Iris pigment epithelial cell (primary cell): ENCODE measurements at regions not wholly inside any gene's neighbourhood (a gene's known extent, or its start where the extent isn't known, plus 50 kb on each side); places are given as distances from the start of the nearest gene placed in this dataset.
"Not testable (repeated sequence)": the region's sequence is repeated elsewhere in the genome, so short reads cannot be mapped to it uniquely, and the experiment has no call there.

Experiments
- DNase-seq: peaks from one replicate; pipeline ENCODE4 v3.0.0-alpha.2; 2011; ENCODE audit warnings: low read depth

DNA sequence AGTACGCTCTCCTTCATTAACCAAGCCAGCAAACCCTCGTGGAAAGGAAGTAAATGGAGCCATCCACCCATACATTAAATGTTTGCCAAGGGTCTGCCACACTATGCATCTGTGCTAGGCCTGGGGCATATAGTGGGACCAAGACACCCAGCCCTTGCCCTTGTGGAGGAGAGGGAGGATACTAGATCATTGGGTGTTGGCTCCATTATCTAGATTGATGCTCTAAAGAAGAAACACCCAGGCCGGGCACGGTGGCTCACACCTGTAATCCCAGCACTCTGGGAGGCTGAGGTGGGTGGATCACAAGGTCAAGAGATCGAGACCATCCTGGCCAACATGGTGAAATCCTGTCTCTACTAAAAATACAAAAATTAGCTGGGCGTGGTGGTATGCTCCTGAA lies 193.3 kb upstream of the CDH5 start:
- not testable (repeated sequence) for DNase-seq

DNA sequence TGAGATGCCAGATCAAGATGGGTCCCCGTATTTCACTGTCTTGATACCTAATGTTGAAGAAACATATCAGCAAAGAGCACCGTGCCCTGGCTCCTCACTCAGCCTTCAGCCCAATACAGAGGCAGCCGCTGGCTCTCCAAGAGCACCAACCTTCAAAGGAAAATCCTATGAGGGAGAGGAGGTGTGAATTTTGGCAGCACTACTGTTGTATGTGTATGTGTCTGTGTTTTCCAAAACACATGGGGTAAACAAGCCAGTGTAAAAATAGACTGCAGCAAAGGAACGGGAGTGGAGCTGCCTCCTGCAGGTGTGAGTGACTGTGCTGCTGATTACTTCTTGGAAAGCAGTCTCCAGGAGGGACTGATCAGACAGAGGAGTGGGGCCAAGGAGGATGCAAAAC lies 194.0 kb upstream of the CDH5 start:
- DNase-seq: no peak

DNA sequence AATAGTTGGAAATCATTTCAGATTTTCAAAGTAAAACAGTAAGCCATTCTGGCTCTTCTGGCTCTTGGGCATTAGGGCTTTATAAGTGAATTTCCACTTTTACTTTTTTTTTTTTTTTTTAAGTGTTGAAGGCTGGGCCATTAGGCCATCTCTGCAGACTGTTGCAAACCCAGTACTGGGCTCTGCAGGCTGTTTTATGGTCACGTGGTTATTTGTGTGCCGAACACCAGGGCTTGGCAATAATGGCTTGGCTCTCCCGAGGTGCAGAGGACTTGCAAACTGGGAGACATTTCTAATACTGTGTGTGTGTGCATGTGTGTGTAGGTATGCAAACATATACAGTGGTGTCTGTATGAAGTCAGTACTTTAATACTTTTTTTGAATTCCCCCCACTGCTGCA lies 194.9 kb upstream of the CDH5 start:
- DNase-seq: no peak

DNA sequence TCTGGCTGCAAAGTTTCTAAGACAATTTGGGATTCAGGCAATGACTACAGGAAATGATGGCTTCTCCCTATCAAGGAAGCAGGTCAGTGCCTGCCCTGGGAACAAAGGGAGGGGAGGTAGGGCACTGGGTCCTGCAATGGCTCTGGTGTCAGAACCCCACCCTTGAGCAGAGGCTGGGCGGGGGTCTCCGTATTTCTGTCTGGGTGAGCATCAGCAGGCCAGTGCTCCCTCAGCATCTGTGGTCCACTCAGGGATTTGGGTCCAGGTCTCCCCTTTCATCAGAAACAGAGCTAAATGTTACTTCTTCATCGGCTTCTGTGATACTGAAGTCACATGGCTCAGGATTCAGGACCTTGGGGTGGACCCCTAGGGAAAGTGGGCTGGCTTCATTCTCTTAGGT lies 195.5 kb upstream of the CDH5 start:
- DNase-seq: no peak

DNA sequence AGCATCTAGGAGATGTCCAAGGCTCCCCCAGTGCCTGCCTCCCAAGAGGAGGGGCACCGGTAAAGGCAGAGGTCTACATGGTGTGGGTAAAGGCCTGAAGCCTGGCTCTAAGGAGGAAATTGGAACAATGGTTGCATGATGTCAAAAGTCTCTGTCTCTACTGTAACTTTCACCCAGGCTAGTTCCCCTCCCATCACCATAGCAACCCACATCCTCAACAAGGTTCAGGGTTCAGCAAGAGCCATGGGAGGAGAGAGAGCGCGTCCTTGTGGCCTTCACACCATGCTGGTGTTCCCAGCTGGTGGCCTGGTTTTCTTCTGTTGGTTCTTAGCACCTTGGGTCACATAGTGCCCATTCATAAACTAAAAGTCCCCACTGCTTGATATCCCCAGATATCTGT lies 196.7 kb upstream of the CDH5 start:
- no peak for DNase-seq

DNA sequence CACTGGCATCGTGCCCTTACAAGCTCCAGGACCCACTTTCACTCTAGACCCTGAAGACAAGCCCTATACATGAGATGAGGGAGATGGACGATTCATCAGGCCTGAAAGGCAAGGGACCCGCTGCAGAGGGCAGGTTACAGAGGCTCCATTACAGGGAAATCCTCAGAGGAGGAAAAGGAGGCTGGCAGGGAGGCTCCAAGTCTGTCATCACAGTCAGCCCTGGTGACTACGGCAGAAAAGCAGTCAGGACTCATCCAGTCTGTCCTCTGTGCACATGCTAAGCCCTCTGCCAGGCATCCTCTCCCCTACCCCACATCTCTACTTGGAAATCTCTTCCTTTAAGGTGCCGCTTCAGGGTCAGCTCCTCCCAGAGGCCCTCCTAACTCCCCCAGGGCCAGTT lies 197.7 kb upstream of the CDH5 start:
- no peak for DNase-seq

DNA sequence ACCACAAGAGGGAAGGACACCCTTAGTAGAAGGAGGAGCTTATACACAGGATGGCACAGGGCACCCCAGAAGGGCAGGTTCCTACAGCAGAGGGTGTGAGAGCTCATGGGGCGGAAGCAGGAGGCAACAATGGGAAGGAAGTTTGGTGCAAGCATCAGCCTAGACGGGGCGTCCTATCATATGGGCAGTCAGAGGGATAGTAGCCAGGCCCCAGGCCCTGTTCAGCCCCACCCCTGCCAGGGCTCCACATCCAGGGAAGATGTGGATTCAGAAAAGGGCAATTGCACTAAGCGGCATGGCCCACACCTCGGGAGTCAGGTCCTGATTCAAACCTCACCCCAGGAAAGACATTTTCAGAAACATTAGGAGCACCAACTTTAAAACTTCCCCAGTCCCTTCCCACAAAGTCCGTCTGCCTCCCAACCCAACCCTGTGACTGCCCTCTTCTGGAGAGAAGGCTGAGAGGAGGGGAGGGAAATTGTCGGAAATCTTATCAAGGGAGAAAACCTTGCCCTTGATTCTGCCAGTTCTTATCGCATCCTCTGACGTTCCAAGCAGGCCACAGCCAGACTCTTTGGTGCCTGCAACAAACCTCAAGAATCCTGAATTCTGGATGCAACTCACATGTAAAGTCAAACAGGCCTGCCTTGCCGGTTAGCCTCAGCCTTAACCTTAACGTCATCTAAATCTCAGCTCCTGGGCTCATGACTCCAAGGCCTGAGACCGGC lies 198.8 kb upstream of the CDH5 start:
- DNase-seq: peak; percentile 61

DNA sequence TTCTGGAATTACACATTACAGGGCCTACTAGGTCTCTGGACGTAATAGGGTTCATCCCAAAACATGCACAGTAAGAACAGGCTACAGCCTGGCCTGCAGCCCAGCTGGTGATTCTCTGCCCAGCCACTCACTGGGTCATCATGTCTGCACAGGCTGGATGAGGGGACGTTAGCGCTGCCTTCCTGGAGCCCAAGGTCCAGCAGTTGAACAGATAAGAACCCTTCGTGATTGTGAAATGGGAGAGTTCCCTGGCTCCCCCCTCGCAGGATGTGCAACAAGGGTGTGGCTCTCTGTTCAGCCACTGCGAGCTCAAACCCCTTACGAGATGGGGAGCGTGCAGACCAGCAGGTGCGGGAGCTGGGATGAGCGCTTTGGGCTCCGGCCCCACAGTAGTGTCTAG lies 200.0 kb upstream of the CDH5 start:
- DNase-seq: peak; percentile 50

DNA sequence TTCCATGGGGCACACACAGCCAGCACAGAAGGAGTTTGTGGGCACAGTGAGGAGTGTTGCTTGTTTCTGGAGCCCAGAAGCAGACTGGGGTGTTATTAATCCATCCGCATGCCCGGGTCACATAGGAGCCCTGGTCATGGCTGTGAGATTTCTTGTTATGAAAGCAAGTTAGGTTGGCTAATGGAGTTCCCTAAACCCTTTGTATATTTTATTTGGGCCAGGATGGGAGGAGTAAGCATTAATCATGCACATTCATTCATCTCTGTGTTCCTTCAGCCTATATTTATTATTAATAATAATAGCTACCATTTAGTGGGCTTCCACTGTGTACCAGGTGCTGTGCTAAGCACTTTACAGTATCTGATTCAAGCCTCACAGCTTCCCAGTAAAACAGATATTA lies 200.6 kb upstream of the CDH5 start:
- DNase-seq: peak; percentile 60

DNA sequence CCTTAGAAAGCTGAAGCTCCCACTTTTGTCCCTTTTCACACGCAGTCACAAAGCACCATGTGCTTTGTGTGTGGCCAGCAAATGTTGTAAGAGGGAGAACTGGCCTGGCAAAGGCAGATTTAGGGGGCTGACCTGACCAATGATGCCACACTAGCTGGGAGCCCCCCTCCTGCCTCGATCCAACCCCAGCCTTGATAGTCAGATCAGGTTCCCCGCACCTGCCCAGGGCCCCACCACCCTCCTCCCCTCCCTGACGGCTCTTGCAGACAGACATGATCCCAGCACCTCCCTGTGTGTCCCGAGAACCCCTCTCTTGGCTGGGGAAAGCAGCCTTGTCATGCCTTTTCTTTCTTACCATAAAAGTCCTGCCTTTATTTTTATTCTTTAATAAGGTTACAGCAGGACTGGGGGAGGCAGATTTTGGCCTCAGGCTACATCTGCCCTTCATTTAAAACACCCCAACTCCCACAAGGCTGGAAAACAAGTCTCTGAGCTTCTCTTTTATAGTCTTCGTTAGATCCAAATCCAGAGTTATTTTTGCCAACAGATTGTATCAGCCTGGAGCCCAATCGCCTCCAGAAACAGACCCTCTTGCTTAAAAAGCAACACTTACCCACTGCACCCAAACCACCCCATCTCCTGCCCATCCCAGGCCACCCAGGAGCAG lies 201.8 kb upstream of the CDH5 start:
- no peak for DNase-seq

DNA sequence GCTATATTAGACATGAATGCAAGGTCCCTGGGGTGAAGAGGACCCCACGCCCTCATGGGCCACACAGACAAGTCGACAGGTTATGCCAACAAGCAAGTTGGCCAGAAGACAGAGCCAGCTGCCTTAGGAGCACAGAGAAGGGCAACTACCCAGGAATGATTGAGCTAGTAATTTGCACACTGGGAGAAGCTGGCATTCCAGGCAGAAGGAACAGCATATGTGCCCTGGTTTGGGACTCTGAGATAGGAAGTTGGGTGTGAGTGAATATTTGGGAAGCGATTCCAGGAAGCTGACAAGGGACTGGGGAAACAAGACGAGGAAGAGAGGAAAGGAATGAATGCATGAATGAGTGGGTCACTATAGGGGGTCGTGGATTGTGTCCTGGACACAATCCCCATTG lies 203.7 kb upstream of the CDH5 start:
- no peak for DNase-seq

DNA sequence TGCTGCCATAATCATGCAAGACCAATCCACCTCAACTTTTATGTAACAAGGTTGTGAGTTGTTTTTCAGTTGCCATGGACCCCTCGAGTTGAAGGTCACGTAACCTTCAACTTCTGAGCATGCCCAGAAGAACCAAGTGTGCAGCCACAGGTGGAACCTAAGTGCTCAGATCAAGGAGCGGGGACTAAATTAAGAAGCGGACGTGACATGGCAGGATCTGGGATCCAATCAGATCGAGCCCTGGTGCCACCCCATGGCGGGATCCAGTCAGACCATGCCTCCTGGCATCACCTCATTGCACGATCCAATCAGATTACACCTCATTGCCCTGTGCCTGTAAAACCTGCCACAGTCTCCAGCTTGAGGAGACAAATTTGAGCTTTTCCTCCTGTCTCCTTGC lies 204.5 kb upstream of the CDH5 start:
- DNase-seq: no peak

DNA sequence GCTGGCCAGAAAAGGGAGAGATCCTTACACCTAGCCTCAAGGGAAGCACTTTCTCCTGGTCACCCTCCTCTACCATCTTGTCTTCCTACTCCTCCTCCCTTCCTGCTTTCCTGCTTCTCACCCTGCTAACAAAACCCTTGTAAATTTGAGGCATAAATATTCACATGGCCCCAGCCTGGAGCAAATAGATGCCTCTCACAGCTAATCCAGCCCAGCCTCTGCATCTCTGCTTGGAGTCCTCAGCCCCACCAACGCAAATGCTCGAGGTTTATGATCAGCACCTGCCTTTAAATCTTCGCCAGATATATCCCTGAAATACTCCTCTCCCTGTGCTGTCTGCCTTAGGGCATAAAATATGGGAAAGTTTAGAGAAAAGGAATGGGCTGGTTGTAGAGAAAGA lies 205.2 kb upstream of the CDH5 start:
- no peak for DNase-seq

DNA sequence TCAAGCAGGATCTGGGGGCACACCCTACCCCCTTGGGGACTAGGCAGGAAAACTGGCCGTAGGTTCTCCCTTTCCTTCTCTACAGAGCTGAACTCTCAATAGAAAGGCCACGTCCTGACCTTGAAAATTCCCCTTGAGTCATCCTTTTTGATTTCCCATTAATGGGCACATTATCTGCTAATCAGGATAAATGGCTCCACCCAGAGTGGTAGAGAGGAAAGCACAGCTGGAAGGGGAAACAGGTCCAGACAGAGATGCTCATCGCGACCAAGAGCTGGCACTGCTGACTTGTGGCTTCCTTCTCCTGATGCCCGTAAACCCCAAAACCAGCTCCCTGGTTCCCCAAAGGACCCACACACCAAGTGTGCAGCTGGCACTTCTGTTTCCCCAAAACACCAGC lies 206.5 kb upstream of the CDH5 start:
- DNase-seq: peak; percentile 12

DNA sequence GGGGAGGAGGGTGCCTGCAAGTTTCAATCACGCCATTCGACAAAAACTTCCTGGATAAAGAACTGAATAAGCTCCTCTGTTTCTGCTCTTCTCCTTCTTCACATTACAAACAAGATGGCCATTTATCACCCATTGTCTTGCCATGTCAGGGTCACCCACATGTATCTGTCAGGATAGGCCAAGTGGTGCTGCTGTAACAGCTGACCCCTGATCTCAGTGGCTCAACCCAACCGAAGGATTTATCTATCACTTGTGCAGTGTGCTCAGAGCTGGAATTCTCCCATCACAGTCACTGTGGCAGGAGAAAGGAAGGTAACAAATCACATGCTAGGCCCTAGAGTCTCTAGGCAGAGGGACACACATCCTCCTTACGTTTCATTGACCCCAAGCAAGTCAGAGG lies 210.0 kb upstream of the CDH5 start:
- no peak for DNase-seq

DNA sequence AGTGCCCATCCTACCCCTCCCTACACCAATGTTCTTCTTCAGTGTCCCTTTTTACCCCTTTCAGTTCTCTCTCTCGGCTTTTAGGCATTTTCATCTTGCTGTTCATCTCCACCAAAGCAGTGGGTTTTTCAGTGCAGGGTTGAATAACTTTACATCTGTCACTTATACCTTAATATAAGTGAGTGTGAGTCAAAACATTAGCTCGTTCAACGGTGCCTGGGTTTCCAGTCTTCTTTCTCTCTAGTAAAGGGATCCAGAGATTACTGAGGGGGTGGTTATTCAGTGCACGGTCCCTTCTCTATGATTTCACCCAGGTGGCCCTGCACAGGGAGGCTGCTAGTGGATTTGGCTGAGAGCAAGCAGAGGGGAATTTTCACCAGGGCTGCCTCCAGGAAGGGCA lies 210.6 kb upstream of the CDH5 start:
- DNase-seq: no peak

DNA sequence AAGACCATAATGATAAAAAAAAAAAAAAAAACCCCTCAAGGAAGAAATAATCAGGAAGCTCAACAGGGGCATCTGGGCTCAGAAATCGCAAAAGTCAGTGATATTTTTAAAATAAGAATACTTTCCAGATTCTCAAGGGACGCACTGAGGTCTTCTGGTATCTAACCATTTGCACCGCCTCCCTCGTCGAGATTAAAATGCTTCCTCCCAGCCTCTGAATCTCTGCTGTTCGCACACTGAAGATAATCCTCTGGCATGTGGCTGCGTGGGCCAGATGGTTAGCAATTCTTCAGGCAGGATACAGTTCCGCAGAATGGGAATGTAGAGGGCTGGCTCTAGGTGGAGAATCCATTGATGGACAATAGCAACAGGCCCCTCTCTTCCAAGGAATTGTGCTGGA lies 211.7 kb upstream of the CDH5 start:
- peak; percentile 90 for DNase-seq

DNA sequence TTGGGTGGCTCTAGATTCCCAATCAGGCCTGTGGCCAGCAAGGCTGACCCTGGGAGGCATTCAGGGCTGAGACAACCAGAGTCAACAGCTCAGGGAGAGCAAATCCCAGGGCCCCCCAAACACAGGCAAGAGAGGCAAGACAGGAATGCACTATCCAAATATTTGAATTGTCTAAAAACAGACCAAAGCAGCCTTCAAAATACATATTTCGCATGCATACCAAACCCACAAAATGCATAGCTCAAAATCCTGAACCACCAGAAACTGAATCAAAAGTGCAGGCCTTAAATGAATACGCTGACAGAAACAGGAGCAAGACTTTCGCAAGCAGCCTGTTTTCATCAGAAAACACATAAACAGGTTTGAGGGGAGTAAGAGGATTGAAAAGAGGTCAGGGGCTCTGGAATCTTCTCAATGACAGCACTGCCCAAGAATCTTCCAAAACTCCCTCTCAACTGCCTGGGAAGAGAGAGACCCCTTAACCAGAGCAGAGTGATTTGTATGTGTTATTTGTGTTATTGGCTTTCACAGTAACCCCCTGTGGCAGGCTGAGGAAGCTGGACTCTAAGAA lies 213.6 kb upstream of the CDH5 start:
- peak; percentile 98 for DNase-seq

DNA sequence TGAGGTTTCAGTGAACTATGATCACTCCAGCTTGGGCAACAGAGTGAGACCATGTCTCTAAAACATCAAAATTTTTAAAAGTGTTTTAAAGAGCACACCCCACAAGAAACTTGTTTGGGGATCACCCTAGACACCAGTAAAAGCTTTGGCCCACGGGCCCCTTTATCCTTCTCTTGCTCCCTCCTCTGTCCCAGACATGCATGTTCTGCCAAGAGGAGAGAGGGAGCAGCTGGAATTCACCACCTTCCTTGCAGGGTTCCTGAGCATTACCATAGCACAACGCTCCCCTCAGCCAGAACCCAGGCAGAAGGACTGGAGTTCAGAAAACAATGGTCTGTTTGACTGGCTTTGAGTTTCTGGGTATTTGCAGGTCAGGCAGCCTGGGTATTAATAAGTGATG lies 214.3 kb upstream of the CDH5 start:
- peak; percentile 39 for DNase-seq

DNA sequence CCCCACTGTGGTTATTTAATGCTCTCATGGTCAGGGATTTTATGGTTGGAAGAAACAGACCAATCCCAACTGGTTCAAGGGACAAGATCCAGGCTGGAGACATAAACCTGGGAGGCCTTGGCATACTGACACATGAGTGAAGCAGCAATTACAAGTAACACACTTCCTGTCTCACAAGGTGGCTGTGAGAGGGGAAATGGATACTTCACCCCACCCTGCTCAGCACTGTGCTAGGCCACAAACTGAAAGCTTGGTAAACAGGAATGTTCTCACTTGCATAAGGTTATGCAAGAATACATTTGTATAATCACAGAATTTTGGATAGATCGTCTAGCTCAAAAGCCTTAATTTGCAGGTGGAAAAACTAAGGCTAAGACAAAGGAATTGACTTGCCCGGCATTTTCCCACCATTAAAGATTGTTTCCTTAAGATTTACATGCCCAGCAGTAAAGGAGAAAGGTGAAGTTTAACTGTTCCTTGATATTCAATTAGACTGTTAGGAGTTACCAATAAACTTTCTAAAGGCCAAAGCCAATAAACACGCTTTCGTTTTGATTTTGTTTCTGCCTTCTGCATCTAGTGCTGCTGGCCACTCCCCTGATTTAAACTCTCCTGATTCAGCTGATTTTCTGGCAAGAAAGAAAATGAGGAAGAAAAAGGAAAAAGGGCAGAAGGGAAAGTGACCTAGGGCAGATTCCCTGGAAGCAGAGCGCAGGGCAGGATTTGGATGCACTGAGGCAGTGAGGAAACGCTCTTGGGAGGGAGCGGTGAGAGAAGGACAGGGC lies 215.6 kb upstream of the CDH5 start:
- DNase-seq: peak; percentile 88

DNA sequence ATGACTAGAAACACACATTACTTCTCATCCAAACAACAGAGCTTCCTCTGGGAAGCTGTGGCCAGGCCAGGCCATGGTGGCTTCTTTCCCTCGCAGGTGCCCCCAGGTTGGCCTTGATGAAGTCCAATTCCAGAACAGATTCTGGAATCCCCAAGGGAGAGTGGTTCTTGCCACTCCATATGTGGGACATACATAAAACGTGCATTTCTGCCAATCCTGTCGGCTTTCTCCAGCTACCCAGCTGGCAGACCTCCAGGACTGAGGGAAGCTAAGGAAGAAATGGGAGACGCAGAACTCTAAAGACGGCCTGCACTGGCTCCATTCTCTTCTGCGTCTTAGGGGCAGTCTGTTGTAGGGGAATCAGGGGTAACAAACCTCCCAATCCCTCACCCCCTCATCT lies 219.2 kb upstream of the CDH5 start:
- DNase-seq: no peak

DNA sequence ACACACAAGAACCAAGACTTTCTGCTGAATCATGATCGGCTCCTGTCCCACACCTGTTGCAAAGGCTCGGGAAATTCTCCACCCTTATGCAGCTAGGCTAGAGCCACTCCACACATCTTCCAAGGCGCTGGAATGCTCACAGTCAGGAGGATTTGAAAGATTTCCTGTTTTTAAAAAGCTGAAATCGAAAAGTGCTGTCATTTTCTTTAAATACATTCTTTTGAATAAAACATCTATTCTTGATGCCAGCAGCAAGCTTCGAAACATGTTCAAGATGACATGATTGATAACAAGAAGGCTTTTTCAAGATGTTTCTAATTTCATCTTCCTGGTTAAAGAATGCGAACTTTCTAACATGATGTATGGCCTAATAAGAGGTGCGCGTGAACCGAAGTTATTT lies 219.7 kb upstream of the CDH5 start:
- DNase-seq: no peak

DNA sequence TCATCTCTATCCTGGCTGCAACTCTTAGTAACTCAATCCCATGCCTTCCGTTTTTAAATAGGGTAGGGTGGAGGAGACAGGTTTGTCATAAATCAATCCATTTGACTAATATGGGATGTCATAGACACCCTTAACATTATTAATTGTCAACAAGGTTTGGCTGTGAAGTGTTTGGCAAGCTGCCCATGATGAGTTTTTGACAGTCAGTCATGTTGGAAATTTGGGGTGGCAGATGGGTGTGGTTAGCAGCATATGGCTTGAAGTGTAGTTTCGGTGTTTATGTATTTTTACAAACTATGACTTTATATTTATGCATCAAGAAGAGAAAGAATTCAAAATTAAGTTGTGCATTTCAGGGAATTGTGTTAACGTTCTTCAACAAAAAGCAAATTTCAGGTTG lies 221.8 kb upstream of the CDH5 start:
- no peak for DNase-seq
